GM23338 (cell line): ENCODE measurements at regions not wholly inside any gene's neighbourhood (a gene's known extent, or its start where the extent isn't known, plus 50 kb on each side); places are given as distances from the start of the nearest gene placed in this dataset.
"Not testable (repeated sequence)": the region's sequence is repeated elsewhere in the genome, so short reads cannot be mapped to it uniquely, and the experiment has no call there.

Experiments
- ATAC-seq: fragments of 200-7000 bp; cut with Tn5 transposase; 3 replicates; pipeline ENCODE4 v1.9.1; 2020
- DNase-seq: peaks from one replicate; pipeline ENCODE4 v3.0.0-alpha.2; 2015; ENCODE audit warnings: low spot score
- H2AFZ ChIP-seq: fragments of 200-600 bp; sonication (generic); 2 replicates; pipeline ENCODE4 v1.8.0; 2016; ENCODE audit warnings: antibody characterized with exemption, mild to moderate bottlenecking, moderate library complexity
- H3F3A ChIP-seq: fragments of 200-600 bp; sonication (generic); replicated peaks from 2 replicates; pipeline ENCODE4 v1.8.0; 2017; ENCODE audit warnings: antibody characterized with exemption, mixed run types, low read depth
- H3K27ac ChIP-seq: fragments of 200-600 bp; sonication (generic); 2 replicates; pipeline ENCODE4 v1.6.1; 2016; ENCODE audit warnings: low read depth
- H3K27me3 ChIP-seq: fragments of 200-600 bp; sonication (generic); 2 replicates; pipeline ENCODE4 v1.8.0; 2016; ENCODE audit warnings: mild to moderate bottlenecking, mixed run types, moderate library complexity; ENCODE audit not compliant: insufficient read depth
- H3K36me3 ChIP-seq: fragments of 200-600 bp; sonication (generic); 2 replicates; pipeline ENCODE4 v1.8.0; 2016; ENCODE audit warnings: mild to moderate bottlenecking; ENCODE audit not compliant: insufficient read depth
- H3K4me1 ChIP-seq: fragments of 200-600 bp; sonication (generic); 2 replicates; pipeline ENCODE4 v1.8.0; 2016; ENCODE audit warnings: mild to moderate bottlenecking, moderate library complexity; ENCODE audit not compliant: insufficient read depth
- H3K4me2 ChIP-seq: fragments of 200-600 bp; sonication (generic); 2 replicates; pipeline ENCODE4 v1.7.1; 2017; ENCODE audit warnings: mixed run types
- H3K4me3 ChIP-seq: fragments of 200-600 bp; sonication (generic); 2 replicates; pipeline ENCODE4 v1.6.1; 2016; ENCODE audit warnings: mixed run types
- H3K79me2 ChIP-seq: fragments of 200-600 bp; sonication (generic); replicated peaks from 2 replicates; pipeline ENCODE4 v1.8.0; 2017; ENCODE audit warnings: mild to moderate bottlenecking; ENCODE audit not compliant: insufficient read depth
- H3K9me2 ChIP-seq: fragments of 200-600 bp; sonication (generic); 2 replicates; pipeline ENCODE4 v1.8.0; 2017; ENCODE audit not compliant: insufficient read depth
- H4K20me1 ChIP-seq: fragments of 200-600 bp; sonication (generic); replicated peaks from 2 replicates; pipeline ENCODE4 v1.8.0; 2017; ENCODE audit warnings: mild to moderate bottlenecking; ENCODE audit not compliant: insufficient read depth
- H3K27ac Mint-ChIP-seq: 2 replicates; pipeline ENCODE4 v1.8.0; 2020; ENCODE audit warnings: inconsistent platforms, mild to moderate bottlenecking, moderate library complexity, mixed read lengths
- H3K27me3 Mint-ChIP-seq: 3 replicates; pipeline ENCODE4 v1.8.0; 2022; ENCODE audit warnings: low read depth, mild to moderate bottlenecking, moderate library complexity, mixed read lengths, inconsistent platforms; ENCODE audit not compliant: insufficient read depth, poor library complexity
- H3K36me3 Mint-ChIP-seq: 3 replicates; pipeline ENCODE4 v1.8.0; 2021; ENCODE audit warnings: low read depth, mild to moderate bottlenecking, inconsistent platforms, moderate library complexity, mixed read lengths
- H3K4me1 Mint-ChIP-seq: 3 replicates; pipeline ENCODE4 v1.8.0; 2020; ENCODE audit warnings: mild to moderate bottlenecking, inconsistent platforms, mixed read lengths
- H3K4me3 Mint-ChIP-seq: 3 replicates; pipeline ENCODE4 v1.8.0; 2021; ENCODE audit warnings: moderate library complexity, mild to moderate bottlenecking, inconsistent platforms, mixed read lengths
- H3K9me3 Mint-ChIP-seq: 3 replicates; pipeline ENCODE4 v1.8.0; 2020; ENCODE audit warnings: moderate library complexity, mild to moderate bottlenecking, inconsistent platforms, mixed read lengths
- CREB1 ChIP-seq: fragments of 250-450 bp; sonication (Bioruptor Pico); IDR thresholded peaks from 2 replicates; pipeline ENCODE4 v1.5.0; 2020; ENCODE audit warnings: low read depth, mild to moderate bottlenecking, moderate library complexity
- EZH2phosphoT487 ChIP-seq: fragments of 200-600 bp; sonication (generic); IDR thresholded peaks from one replicate; pipeline ENCODE4 v1.8.1; 2018; ENCODE audit warnings: antibody characterized with exemption; ENCODE audit not compliant: unreplicated experiment
- POLR2AphosphoS5 ChIP-seq: IDR thresholded peaks from 2 replicates; pipeline ENCODE4 v1.6.1; 2016; ENCODE audit warnings: antibody characterized with exemption, low read depth
- STAT1 ChIP-seq: IDR thresholded peaks from one replicate; pipeline ENCODE4 v1.6.1; 2016; ENCODE audit warnings: antibody characterized with exemption; ENCODE audit not compliant: unreplicated experiment
- ZNF114 ChIP-seq: fragments of 250-450 bp; sonication (Bioruptor Pico); IDR thresholded peaks from 2 replicates; pipeline ENCODE4 v1.5.0; 2020; ENCODE audit warnings: mild to moderate bottlenecking, moderate library complexity
- ZNF331 ChIP-seq: fragments of 250-450 bp; sonication (Bioruptor Pico); IDR thresholded peaks from 2 replicates; pipeline ENCODE4 v1.5.0; 2020; ENCODE audit warnings: low read depth, mild to moderate bottlenecking, moderate library complexity
- TF ChIP-seq, protein P1 (sequence below), 2 experiments: fragments of 200-600 bp in 1 of 2; sonication (generic) in 1 of 2; conservative IDR thresholded peaks; 2 replicates each; pipeline versions ENCODE4 v1.5.1 to v1.6.1; 2016 to 2017; ENCODE audit warnings: antibody characterized with exemption in 2 of 2, low read depth in 2 of 2, mild to moderate bottlenecking in 2 of 2, moderate library complexity in 1 of 2
- TF ChIP-seq, protein P2 (sequence below): IDR thresholded peaks from 2 replicates; pipeline ENCODE4 v1.6.1; 2016; ENCODE audit warnings: antibody characterized with exemption

DNA sequence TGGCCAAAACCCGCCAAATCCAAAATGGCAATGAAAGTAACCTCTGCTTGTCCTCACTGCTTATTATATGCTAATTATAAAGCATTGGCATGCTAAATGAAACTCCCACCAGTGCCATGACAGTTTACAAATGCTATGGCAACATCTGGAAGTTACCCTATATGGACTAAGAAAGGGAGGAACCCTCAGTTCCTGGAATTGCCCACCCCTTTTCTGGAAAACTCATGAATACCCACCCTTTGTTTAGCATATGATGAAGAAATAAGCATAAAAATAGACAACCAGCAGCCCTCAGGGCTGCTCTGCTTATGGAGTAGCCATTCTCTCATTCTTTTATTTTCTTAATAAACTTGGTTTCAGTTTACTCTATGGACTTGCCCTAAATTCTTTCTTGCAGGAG, 269.8 kb downstream of the OLFM4 start (continued):
- TF ChIP-seq, protein P1, sequence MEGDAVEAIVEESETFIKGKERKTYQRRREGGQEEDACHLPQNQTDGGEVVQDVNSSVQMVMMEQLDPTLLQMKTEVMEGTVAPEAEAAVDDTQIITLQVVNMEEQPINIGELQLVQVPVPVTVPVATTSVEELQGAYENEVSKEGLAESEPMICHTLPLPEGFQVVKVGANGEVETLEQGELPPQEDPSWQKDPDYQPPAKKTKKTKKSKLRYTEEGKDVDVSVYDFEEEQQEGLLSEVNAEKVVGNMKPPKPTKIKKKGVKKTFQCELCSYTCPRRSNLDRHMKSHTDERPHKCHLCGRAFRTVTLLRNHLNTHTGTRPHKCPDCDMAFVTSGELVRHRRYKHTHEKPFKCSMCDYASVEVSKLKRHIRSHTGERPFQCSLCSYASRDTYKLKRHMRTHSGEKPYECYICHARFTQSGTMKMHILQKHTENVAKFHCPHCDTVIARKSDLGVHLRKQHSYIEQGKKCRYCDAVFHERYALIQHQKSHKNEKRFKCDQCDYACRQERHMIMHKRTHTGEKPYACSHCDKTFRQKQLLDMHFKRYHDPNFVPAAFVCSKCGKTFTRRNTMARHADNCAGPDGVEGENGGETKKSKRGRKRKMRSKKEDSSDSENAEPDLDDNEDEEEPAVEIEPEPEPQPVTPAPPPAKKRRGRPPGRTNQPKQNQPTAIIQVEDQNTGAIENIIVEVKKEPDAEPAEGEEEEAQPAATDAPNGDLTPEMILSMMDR (conservative IDR thresholded peaks at IDR 0.05; ENCODE audit: low read depth in 2 of 2): no peak
- TF ChIP-seq POLR2AphosphoS5 (no peak), CREB1 (no peak)

DNA sequence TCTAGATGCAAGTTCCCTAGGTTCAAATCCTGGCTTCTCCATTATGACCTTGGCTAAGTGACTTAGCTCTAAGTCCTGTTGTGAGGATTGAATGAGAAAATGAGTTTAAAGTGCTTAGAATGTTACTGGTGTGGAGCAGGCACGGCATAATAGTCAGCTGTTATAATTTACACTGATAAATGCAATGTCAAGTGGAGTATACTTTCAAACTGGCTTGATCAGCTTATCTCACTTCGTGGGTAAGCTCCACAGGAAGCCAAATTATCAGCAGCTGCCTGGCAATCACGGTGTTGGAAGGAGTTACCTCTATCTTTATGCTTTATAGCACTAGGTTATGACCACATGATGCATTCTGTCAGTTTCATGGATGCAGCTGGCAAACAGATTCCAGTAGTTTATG, 272.8 kb downstream of the OLFM4 start:
- H3K4me1 Mint-ChIP-seq: peaks cover 4% of the 10 kb centered on the region; the same call in 2 of the 3 replicates
- ATAC-seq (no peak), DNase-seq (no peak)
- Histone ChIP-seq H3K4me1 (peaks cover 4% of the 10 kb centered on the region; the same call in 1 of the 2 replicates), H3F3A (no peaks in the 10 kb centered on the region), H3K9me2 (peaks cover 4% of the 10 kb centered on the region; the same call in 1 of the 2 replicates), H2AFZ (no peak overlapping the region), H3K27me3 (no peaks in the 10 kb centered on the region), H3K36me3 (no peaks in the 10 kb centered on the region), H3K27ac (no peak overlapping the region), H4K20me1 (no peaks in the 10 kb centered on the region), H3K4me2 (no peak overlapping the region), H3K4me3 (no peak overlapping the region), H3K79me2 (no peaks in the 10 kb centered on the region)
- no peak overlapping the region for H3K27ac Mint-ChIP-seq
- no peaks in the 10 kb centered on the region; the same call in 2 of the 3 replicates for H3K9me3 Mint-ChIP-seq
- H3K27me3 Mint-ChIP-seq: no peaks in the 10 kb centered on the region
- no peaks in the 10 kb centered on the region for H3K36me3 Mint-ChIP-seq
- H3K4me3 Mint-ChIP-seq: no peak overlapping the region
- TF ChIP-seq, protein P2, sequence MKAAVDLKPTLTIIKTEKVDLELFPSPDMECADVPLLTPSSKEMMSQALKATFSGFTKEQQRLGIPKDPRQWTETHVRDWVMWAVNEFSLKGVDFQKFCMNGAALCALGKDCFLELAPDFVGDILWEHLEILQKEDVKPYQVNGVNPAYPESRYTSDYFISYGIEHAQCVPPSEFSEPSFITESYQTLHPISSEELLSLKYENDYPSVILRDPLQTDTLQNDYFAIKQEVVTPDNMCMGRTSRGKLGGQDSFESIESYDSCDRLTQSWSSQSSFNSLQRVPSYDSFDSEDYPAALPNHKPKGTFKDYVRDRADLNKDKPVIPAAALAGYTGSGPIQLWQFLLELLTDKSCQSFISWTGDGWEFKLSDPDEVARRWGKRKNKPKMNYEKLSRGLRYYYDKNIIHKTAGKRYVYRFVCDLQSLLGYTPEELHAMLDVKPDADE: no peak
- TF ChIP-seq ZNF331 (CRISPR knock-in tag) (no peak), ZNF114 (CRISPR knock-in tag) (no peak), STAT1 (no peak), EZH2phosphoT487 (no peak)

DNA sequence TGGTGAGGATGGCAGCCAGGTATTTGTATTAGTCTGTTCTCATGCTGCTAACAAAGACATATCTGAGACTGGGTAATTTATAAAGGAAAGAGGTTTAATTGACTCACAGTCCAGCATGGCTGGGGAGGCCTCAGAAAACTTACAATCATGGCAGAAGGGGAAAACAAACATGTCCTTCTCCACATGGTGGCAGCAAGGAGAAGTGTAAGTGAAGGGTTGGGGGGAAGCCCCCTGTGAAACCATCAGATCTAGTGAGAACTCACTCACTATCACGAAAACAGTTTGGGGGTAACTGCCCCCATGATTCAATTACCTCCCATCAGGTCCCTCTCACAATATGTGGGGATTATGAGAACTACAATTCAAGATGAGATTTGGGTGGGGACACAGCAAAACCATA, 276.8 kb downstream of the OLFM4 start:
- H3K4me1 ChIP-seq, H3K27ac ChIP-seq, H3K27me3 ChIP-seq, H3K36me3 ChIP-seq, H3K36me3 Mint-ChIP-seq, H4K20me1 ChIP-seq, H3K79me2 ChIP-seq, H3K9me3 Mint-ChIP-seq, H3K4me2 ChIP-seq, H3K27me3 Mint-ChIP-seq, H2AFZ ChIP-seq, H3K4me3 ChIP-seq, H3K4me1 Mint-ChIP-seq, H3K27ac Mint-ChIP-seq, H3K9me2 ChIP-seq, H3F3A ChIP-seq, H3K4me3 Mint-ChIP-seq: not testable (repeated sequence)
- peak; percentile 16 for DNase-seq
- TF ChIP-seq, protein P1 (conservative IDR thresholded peaks at IDR 0.05; ENCODE audit: low read depth in 2 of 2): peak; percentile 38 to 57
- peak; percentile 39; the same call in 1 of the 3 replicates for ATAC-seq
